Neuronal stem cell (in vitro differentiated cells): ENCODE measurements at regions not wholly inside any gene's neighbourhood (a gene's known extent, or its start where the extent isn't known, plus 50 kb on each side); places are given as distances from the start of the nearest gene placed in this dataset. TPM values are rescaled to one million over a fixed set of nuclear protein-coding genes. Genes with fewer than 3 reads are reported as not detected.
"Not testable (repeated sequence)": the region's sequence is repeated elsewhere in the genome, so short reads cannot be mapped to it uniquely, and the experiment has no call there.

Source experiments
- DNase-seq: peaks from one replicate; pipeline ENCODE4 v3.0.0-alpha.2; 2013; ENCODE audit warnings: low spot score
- H2AFZ ChIP-seq: one replicate; pipeline ENCODE4 v1.6.1; 2013; ENCODE audit warnings: mild to moderate bottlenecking, low read length, inconsistent platforms
- H2AK5ac ChIP-seq: 2 replicates; pipeline ENCODE4 v1.6.1; 2013; ENCODE audit warnings: low read depth, mild to moderate bottlenecking, inconsistent platforms, low read length, moderate library complexity, mixed read lengths
- H2BK120ac ChIP-seq: 2 replicates; pipeline ENCODE4 v1.6.1; 2013; ENCODE audit warnings: low read depth, mild to moderate bottlenecking, inconsistent platforms, low read length, moderate library complexity, mixed read lengths
- H2BK12ac ChIP-seq: one replicate; pipeline ENCODE4 v1.6.1; 2013; ENCODE audit warnings: low read length, inconsistent platforms
- H2BK15ac ChIP-seq: 2 replicates; pipeline ENCODE4 v1.6.1; 2013; ENCODE audit warnings: mild to moderate bottlenecking, low read length, inconsistent platforms, mixed read lengths
- H2BK5ac ChIP-seq: one replicate; pipeline ENCODE4 v1.6.1; 2013; ENCODE audit warnings: inconsistent platforms, mild to moderate bottlenecking, low read length, moderate library complexity
- H3K14ac ChIP-seq: one replicate; pipeline ENCODE4 v1.6.1; 2013; ENCODE audit warnings: low read length, inconsistent platforms
- H3K18ac ChIP-seq: 2 replicates; pipeline ENCODE4 v1.6.1; 2013; ENCODE audit warnings: low read length, inconsistent platforms
- H3K23ac ChIP-seq: 2 replicates; pipeline ENCODE4 v1.6.1; 2013; ENCODE audit warnings: low read depth, mild to moderate bottlenecking, mixed read lengths, low read length, inconsistent platforms; ENCODE audit not compliant: poor library complexity
- H3K27ac ChIP-seq: replicated peaks from 3 replicates; pipeline ENCODE4 v1.5.1; 2013; ENCODE audit warnings: low read length, inconsistent platforms
- H3K27me3 ChIP-seq, 3 experiments: 2 replicates each; pipeline ENCODE4 v1.6.1; 2013; ENCODE audit warnings: low read length in 3 of 3, mild to moderate bottlenecking in 2 of 3, inconsistent platforms in 1 of 3, low read depth in 1 of 3, mixed read lengths in 1 of 3, moderate library complexity in 1 of 3; ENCODE audit not compliant: control insufficient read depth in 3 of 3, insufficient read depth in 3 of 3
- H3K36me3 ChIP-seq, 2 donors: replicated peaks in 1 of 2; 2 replicates each; pipeline ENCODE4 v1.6.1; 2013; ENCODE audit warnings: low read length in 2 of 2; ENCODE audit not compliant: control insufficient read depth in 2 of 2, insufficient read depth in 2 of 2
- H3K4ac ChIP-seq: 2 replicates; pipeline ENCODE4 v1.6.1; 2013; ENCODE audit warnings: inconsistent platforms, mild to moderate bottlenecking, low read length, moderate library complexity
- H3K4me1 ChIP-seq, 2 donors: 1 replicate in 1 of 2; 2 replicates in 1 of 2; pipeline ENCODE4 v1.6.1; 2013; ENCODE audit warnings: low read length in 2 of 2, low read depth in 1 of 2; ENCODE audit not compliant: control insufficient read depth in 2 of 2, insufficient read depth in 1 of 2
- H3K4me2 ChIP-seq: one replicate; pipeline ENCODE4 v1.6.1; 2013; ENCODE audit warnings: mild to moderate bottlenecking, low read length, inconsistent platforms; ENCODE audit not compliant: insufficient read depth, poor library complexity, severe bottlenecking
- H3K4me3 ChIP-seq, 2 donors: 2 replicates each; pipeline ENCODE4 v1.5.1; 2013; ENCODE audit warnings: low read length in 2 of 2, mild to moderate bottlenecking in 2 of 2, inconsistent platforms in 1 of 2, moderate library complexity in 1 of 2
- H3K79me1 ChIP-seq: one replicate; pipeline ENCODE4 v1.6.1; 2013; ENCODE audit warnings: low read depth, mild to moderate bottlenecking, inconsistent platforms, low read length, moderate library complexity
- H3K9ac ChIP-seq: one replicate; pipeline ENCODE4 v1.6.1; 2013; ENCODE audit warnings: mild to moderate bottlenecking, low read depth, low read length, inconsistent platforms; ENCODE audit not compliant: poor library complexity
- H3K9me3 ChIP-seq, 2 donors: replicated peaks in 1 of 2; 2 replicates each; pipeline versions ENCODE3 to v1.6.1; 2013; ENCODE audit warnings: low read length in 2 of 2, mild to moderate bottlenecking in 2 of 2, inconsistent platforms in 1 of 2, low read depth in 1 of 2, mixed read lengths in 1 of 2, moderate library complexity in 1 of 2; ENCODE audit not compliant: control insufficient read depth in 2 of 2, insufficient read depth in 1 of 2
- H4K8ac ChIP-seq: one replicate; pipeline ENCODE4 v1.6.1; 2013; ENCODE audit warnings: low read depth, mild to moderate bottlenecking, inconsistent platforms, low read length, moderate library complexity
- H4K91ac ChIP-seq: one replicate; pipeline ENCODE4 v1.6.1; 2013; ENCODE audit warnings: low read length, low read depth, mild to moderate bottlenecking, inconsistent platforms; ENCODE audit not compliant: poor library complexity
- WGBS, 2 donors: extraction: QIAGEN DNeasy Blood & Tissue Kit; methylation state at CpG; one replicate each; pipeline ENCODE4 v1.1.7; 2013; ENCODE audit warnings: missing lambda C conversion rate in 2 of 2, mixed read lengths in 1 of 2; ENCODE audit not compliant: insufficient read length in 2 of 2, insufficient replicate concordance in 1 of 2; ENCODE audit errors: extremely low coverage in 2 of 2; 5-methylcytosine and 5-hydroxymethylcytosine counted together
- small RNA-seq: library from polyadenylated mRNA; stranded (forward); fragments of <200 nt; extraction: miRNeasy Mini kit (QIAGEN cat#:217004); gene quantifications from one replicate; pipeline ENCODE3, GENCODE V24; 2013; ENCODE audit not compliant: insufficient read depth

- H2BK12ac ChIP-seq, H3K23ac ChIP-seq, H3K4ac ChIP-seq, H3K79me1 ChIP-seq, H3K4me2 ChIP-seq, H3K36me3 ChIP-seq, H4K8ac ChIP-seq, H3K18ac ChIP-seq, H3K27me3 ChIP-seq, H2BK5ac ChIP-seq, DNase-seq, H3K9me3 ChIP-seq, H3K27ac ChIP-seq, H3K14ac ChIP-seq, H3K9ac ChIP-seq, H2BK15ac ChIP-seq, H3K4me3 ChIP-seq, H2BK120ac ChIP-seq, H2AK5ac ChIP-seq, H2AFZ ChIP-seq, H3K4me1 ChIP-seq, H4K91ac ChIP-seq: not testable (repeated sequence)
- WGBS, 2 donors = no CpG with 5 or more reads among the region's 3 CpGs
These were observed 188.8 kb downstream of the ANKRD36 start for GRCh38 chr2:97301771-97302170.

Small RNAs in the stretch of these regions (small RNA-seq; reads per million reads assigned to genes)
- gene IGKV1OR2-11 = not detected
- gene IGKV1OR2-6 = not detected
- not detected for gene IGKV1OR2-9
- gene IGKV2OR2-8 = not detected
- not detected for gene IGKV3OR2-5
